Stomach (tissue), 8 donors: ENCODE measurements at regions not wholly inside any gene's neighbourhood (a gene's known extent, or its start where the extent isn't known, plus 50 kb on each side); places are given as distances from the start of the nearest gene placed in this dataset.

Source experiments
- DNase-seq, 2 donors: peaks; one replicate each; pipeline versions ENCODE4 v3.0.0 to v3.0.0-alpha.2; 2013 to 2019
- H3K27ac ChIP-seq, 5 donors: fragments of 200-600 bp in 4 of 5; sonication (generic) in 4 of 5; one replicate each; pipeline ENCODE4 v1.5.1; 2013 to 2019; ENCODE audit warnings: mild to moderate bottlenecking in 1 of 5, moderate library complexity in 1 of 5
- H3K27me3 ChIP-seq, 3 donors: fragments of 200-600 bp; sonication (generic); one replicate each; pipeline ENCODE4 v1.5.1; 2017 to 2019; ENCODE audit warnings: mixed run types in 1 of 3
- H3K36me3 ChIP-seq, 4 donors: fragments of 200-600 bp; sonication (generic); 1 replicate in 3 of 4; 2 replicates in 1 of 4; pipeline ENCODE4 v1.5.1; 2016 to 2019
- H3K4me1 ChIP-seq, 4 donors: fragments of 200-600 bp; sonication (generic); one replicate each; pipeline ENCODE4 v1.5.1; 2016 to 2019
- H3K4me3 ChIP-seq, 4 donors: fragments of 200-600 bp; sonication (generic) in 3 of 4; one replicate each; pipeline ENCODE4 v1.5.1; 2016 to 2019; ENCODE audit warnings: mild to moderate bottlenecking in 1 of 4
- H3K9me3 ChIP-seq, 4 donors: fragments of 200-600 bp; sonication (generic); one replicate each; pipeline ENCODE4 v1.5.1; 2016 to 2019
- EP300 ChIP-seq: sonication (generic); formaldehyde crosslinking; IDR thresholded peaks from one replicate; pipeline ENCODE4 v1.6.1; 2017; ENCODE audit warnings: antibody characterized with exemption
- POLR2A ChIP-seq, 4 donors: fragments of 450-650 bp; IDR thresholded peaks; one replicate each; pipeline ENCODE4 v1.6.1; 2016; ENCODE audit warnings: antibody characterized with exemption in 4 of 4, control low read depth in 2 of 4, mild to moderate bottlenecking in 1 of 4, moderate library complexity in 1 of 4
- POLR2AphosphoS5 ChIP-seq, 3 donors: sonication (generic); formaldehyde crosslinking; IDR thresholded peaks; one replicate each; pipeline ENCODE4 v1.6.1; 2016; ENCODE audit warnings: antibody characterized with exemption in 3 of 3
- WGBS, 5 donors: extraction: QIAGEN DNeasy Blood & Tissue Kit in 3 of 5; methylation state at CpG; one replicate each; pipeline versions ENCODE4 v1.1.5 to v1.1.7; 2013 to 2018; 5-methylcytosine and 5-hydroxymethylcytosine counted together
- intact Hi-C: fragments of 100-400 bp; cut with DNase I; formaldehyde crosslinking; loops from one replicate; pipeline ENCODE4 v1.15.1; 2023; ENCODE audit warnings: low total_unique reads
- TF ChIP-seq, protein P1 (sequence below), 7 experiments: fragments of 450-650 bp in 4 of 7; fragments of 200-600 bp in 3 of 7; sonication (generic) in 3 of 7; IDR thresholded peaks; one replicate each; pipeline ENCODE4 v1.5.1; 2016 to 2019; ENCODE audit warnings: antibody characterized with exemption in 7 of 7, control low read depth in 2 of 7, mild to moderate bottlenecking in 1 of 7
- donor health status: healthy with polysubstance abuse.
- donor health status: Bipolar disorder and iron deficiency.
- donor health status: healthy.

DNA sequence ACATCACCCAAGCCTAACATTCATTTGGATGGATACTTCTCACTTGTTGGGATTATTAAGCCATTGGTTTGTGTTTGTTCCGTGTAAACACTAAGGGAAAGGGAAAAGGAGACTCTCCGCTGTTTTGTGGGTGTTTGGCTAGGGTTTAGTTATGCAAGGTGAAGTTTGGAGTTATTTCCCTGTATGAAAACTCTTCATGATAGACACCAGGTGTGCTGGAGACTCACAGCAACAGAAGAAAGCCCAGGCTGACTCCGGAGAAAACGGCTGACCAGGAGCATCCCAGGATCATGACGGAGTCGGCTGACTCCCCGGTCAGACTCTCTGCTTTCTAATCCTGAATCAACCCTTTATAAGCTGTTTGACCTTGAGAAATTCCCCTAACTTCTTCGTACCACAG lies 94.1 kb upstream of the KLF6 start:
- DNase-seq, result no peak
- no peaks in the 10 kb centered on the region for H3K9me3 ChIP-seq
- no peaks in the 10 kb centered on the region for H3K36me3 ChIP-seq
- H3K27ac ChIP-seq, result no peak overlapping the region
- no peak for TF ChIP-seq POLR2AphosphoS5 (IDR thresholded peaks at IDR 0.05)
- TF ChIP-seq, protein P1, sequence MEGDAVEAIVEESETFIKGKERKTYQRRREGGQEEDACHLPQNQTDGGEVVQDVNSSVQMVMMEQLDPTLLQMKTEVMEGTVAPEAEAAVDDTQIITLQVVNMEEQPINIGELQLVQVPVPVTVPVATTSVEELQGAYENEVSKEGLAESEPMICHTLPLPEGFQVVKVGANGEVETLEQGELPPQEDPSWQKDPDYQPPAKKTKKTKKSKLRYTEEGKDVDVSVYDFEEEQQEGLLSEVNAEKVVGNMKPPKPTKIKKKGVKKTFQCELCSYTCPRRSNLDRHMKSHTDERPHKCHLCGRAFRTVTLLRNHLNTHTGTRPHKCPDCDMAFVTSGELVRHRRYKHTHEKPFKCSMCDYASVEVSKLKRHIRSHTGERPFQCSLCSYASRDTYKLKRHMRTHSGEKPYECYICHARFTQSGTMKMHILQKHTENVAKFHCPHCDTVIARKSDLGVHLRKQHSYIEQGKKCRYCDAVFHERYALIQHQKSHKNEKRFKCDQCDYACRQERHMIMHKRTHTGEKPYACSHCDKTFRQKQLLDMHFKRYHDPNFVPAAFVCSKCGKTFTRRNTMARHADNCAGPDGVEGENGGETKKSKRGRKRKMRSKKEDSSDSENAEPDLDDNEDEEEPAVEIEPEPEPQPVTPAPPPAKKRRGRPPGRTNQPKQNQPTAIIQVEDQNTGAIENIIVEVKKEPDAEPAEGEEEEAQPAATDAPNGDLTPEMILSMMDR (IDR thresholded peaks at IDR 0.05), result no peak
- TF ChIP-seq POLR2A (IDR thresholded peaks at IDR 0.05), result no peak
- TF ChIP-seq EP300, result no peak
- peaks cover 0 to 33% (median 9%) of the 10 kb centered on the region in 4 donors for H3K4me1 ChIP-seq
- intact Hi-C loops, result no loop called here
- H3K27me3 ChIP-seq, result no peaks in the 10 kb centered on the region
- WGBS, 5 donors, result 65 to 74% (median 72%) methylated on average over 8 of the region's 8 CpGs
- no peak overlapping the region for H3K4me3 ChIP-seq

DNA sequence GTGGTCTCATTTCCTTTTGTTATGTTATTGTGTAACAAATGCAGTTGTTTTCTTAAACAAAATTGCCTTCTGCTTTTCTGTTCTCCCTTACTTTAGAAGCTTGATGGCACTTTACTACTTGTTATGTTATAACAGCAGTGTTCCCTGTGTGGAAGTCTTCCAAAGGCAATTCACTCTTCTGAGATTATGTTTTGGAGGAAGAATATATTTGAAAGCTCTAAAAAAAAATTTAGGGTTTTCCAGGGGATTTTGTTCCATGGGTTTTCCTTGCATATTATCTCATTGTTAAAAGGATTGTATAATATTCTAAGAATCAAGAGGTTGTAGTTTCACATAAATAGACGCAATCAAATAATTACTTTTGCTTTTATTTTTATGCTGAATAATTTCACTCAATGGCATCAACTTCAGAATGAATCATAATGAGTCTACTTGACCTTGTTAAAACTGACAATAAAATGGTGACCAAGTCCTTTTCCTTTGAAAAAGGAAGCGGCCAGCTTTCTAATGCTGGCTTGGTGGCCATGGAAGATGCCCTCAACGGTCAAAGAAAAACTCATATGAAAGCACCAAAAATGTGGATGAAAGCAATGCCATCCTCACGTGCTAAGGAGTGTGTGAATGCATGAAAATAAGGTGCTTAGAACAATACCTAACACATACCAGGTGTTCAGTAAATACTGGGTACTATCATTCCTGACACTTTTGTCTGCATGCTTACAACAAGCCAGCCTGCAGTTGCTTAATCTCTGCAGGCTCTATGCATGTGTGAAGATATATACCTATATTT lies 92.4 kb upstream of the KLF6 start:
- intact Hi-C loops, result no loop called here
- no peaks in the 10 kb centered on the region for H3K27me3 ChIP-seq
- peaks cover 0 to 37% (median 9%) of the 10 kb centered on the region in 4 donors for H3K4me1 ChIP-seq
- no peaks in the 10 kb centered on the region for H3K9me3 ChIP-seq
- DNase-seq, result no peak
- WGBS, 5 donors, result 75 to 82% (median 81%) methylated on average over 4 of the region's 4 CpGs
- no peaks in the 10 kb centered on the region for H3K36me3 ChIP-seq
- peak overlapping the region in 1 of 5 donors; percentile 74 for H3K27ac ChIP-seq
- H3K4me3 ChIP-seq, result no peak overlapping the region
- TF ChIP-seq, protein P1 (IDR thresholded peaks at IDR 0.05), result no peak
- no peak for TF ChIP-seq EP300
- no peak for TF ChIP-seq POLR2A (IDR thresholded peaks at IDR 0.05)
- TF ChIP-seq POLR2AphosphoS5 (IDR thresholded peaks at IDR 0.05), result no peak

DNA sequence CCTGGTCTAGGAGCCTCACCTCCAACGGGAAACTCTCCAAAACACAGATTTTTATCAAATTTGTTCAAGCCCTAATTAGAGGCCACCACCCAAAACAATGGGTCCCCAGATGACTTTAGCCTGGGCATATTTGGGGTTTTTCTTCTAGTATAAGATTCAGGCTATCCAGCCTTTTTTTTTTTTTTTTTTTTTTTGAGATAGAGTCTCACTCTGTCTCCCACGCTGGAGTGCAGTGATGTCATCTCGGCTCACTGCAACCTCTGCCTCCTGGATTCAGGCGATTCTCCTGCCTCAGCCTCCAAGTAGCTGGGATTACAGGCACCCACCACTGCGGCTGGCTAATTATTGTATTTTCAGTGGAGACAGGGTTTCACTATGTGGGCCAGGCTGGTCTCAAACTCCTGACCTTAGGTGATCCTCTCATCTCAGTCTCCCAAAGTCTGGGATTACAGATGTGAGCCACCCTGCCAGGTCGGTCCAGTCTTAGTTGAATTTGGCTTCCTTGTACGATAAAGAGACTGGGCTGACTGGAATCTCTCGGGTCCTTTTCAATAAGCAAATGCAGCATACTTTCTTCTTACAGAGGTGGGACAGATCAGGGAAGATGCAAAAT lies 91.4 kb upstream of the KLF6 start:
- intact Hi-C loops, result no loop called here
- no peak for TF ChIP-seq POLR2AphosphoS5 (IDR thresholded peaks at IDR 0.05)
- Histone ChIP-seq H3K4me1 (peaks cover 0 to 37% (median 9%) of the 10 kb centered on the region in 4 donors), H3K4me3 (no peak overlapping the region), H3K36me3 (no peaks in the 10 kb centered on the region), H3K9me3 (no peaks in the 10 kb centered on the region), H3K27ac (peak overlapping the region in 1 of 5 donors; percentile 74), H3K27me3 (no peaks in the 10 kb centered on the region)
- WGBS, 5 donors, result 75 to 82% (median 80%) methylated on average over 8 of the region's 8 CpGs
- no peak for DNase-seq

DNA sequence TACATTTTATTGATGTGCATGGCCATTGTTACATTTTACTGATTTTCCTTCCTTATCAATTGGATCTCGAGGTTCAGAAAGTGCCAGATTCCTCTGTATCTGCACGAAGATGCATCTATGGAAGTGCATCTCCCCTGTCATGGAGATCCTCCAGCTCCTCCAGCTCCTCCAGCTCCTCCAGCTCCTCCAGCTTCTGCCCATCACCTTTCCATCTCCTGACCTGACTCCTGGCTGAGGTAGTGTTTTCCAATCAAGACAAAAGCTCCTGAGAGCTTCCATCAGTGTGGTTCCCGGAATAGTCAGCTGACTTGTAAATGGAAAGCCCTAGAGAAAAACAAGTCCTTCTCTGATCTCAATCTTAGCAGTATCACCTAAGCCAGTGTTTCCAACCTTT lies 90.8 kb upstream of the KLF6 start:
- DNase-seq, result no peak
- 73 to 83% (median 81%) methylated on average over 3 of the region's 3 CpGs for WGBS, 5 donors
- Histone ChIP-seq H3K9me3 (no peaks in the 10 kb centered on the region), H3K36me3 (no peaks in the 10 kb centered on the region), H3K4me1 (peaks cover 0 to 37% (median 9%) of the 10 kb centered on the region in 4 donors), H3K27me3 (no peaks in the 10 kb centered on the region), H3K27ac (peak overlapping the region in 3 of 5 donors; percentile 46 to 74 (median 60)), H3K4me3 (no peak overlapping the region)
- TF ChIP-seq POLR2A (IDR thresholded peaks at IDR 0.05) (no peak), POLR2AphosphoS5 (IDR thresholded peaks at IDR 0.05) (no peak), EP300 (no peak)
- TF ChIP-seq, protein P1 (IDR thresholded peaks at IDR 0.05), result no peak
- intact Hi-C loops, result no loop called here
